IMR-90 (cell line): ENCODE measurements at regions not wholly inside any gene's neighbourhood (a gene's known extent, or its start where the extent isn't known, plus 50 kb on each side); places are given as distances from the start of the nearest gene placed in this dataset.

Experiments used
- ATAC-seq: fragments of 200-7000 bp; cut with Tn5 transposase; 2 replicates; pipeline ENCODE4 v1.9.1; 2020; ENCODE audit warnings: low read depth, mild to moderate bottlenecking, moderate library complexity
- BruUV-seq: library from RNA; stranded (reverse); fragments of 400-500 nt; replicated peaks from 2 replicates; lab custom pipeline; 2021; lab: Mats Ljungman, UMichigan
- CTCF ChIA-PET: fragments of 300-600 bp; formaldehyde crosslinking; extraction: SDS; loops from one replicate; lab custom pipeline; 2021; ENCODE audit warnings: antibody characterized with exemption; lab: Yijun Ruan, JAX
- POLR2A ChIA-PET: fragments of 300-600 bp; sonication (Branson Sonifier 250); formaldehyde crosslinking; loops from one replicate; lab custom pipeline; 2022; ENCODE audit warnings: antibody characterized with exemption; ENCODE audit not compliant: unreplicated experiment; lab: Charles Lee
- DNase-seq: peaks from one replicate; pipeline ENCODE4 v3.0.0; 2013
- H2AFZ ChIP-seq: replicated peaks from 2 replicates; pipeline ENCODE3; 2013; ENCODE audit warnings: low read length, mild to moderate bottlenecking; ENCODE audit not compliant: poor library complexity
- H2AK5ac ChIP-seq: 2 replicates; pipeline ENCODE4 v1.6.1; 2013; ENCODE audit warnings: low read depth, low read length, inconsistent platforms
- H2AK9ac ChIP-seq: replicated peaks from 2 replicates; pipeline ENCODE3; 2013; ENCODE audit warnings: mild to moderate bottlenecking, low read depth, low read length, moderate library complexity; ENCODE audit not compliant: poor library complexity
- H2BK120ac ChIP-seq: 2 replicates; pipeline ENCODE4 v1.6.1; 2013; ENCODE audit warnings: low read depth, low read length, inconsistent platforms
- H2BK15ac ChIP-seq: 3 replicates; pipeline ENCODE4 v1.6.1; 2013; ENCODE audit warnings: low read depth, low read length, inconsistent platforms
- H2BK20ac ChIP-seq: 2 replicates; pipeline ENCODE4 v1.6.1; 2013; ENCODE audit warnings: low read depth, mild to moderate bottlenecking, inconsistent platforms, low read length, moderate library complexity
- H2BK5ac ChIP-seq: 2 replicates; pipeline ENCODE4 v1.6.1; 2013; ENCODE audit warnings: mild to moderate bottlenecking, low read depth, low read length, inconsistent platforms; ENCODE audit not compliant: poor library complexity, severe bottlenecking
- H3K14ac ChIP-seq: replicated peaks from 2 replicates; pipeline ENCODE4 v1.6.1; 2013; ENCODE audit warnings: low read depth, low read length, inconsistent platforms
- H3K18ac ChIP-seq: 2 replicates; pipeline ENCODE4 v1.6.1; 2013; ENCODE audit warnings: low read depth, low read length, control low read depth
- H3K23ac ChIP-seq: 2 replicates; pipeline ENCODE4 v1.6.1; 2013; ENCODE audit warnings: low read depth, low read length, inconsistent platforms
- H3K27ac ChIP-seq: 2 replicates; pipeline ENCODE4 v1.5.1; 2013; ENCODE audit warnings: mild to moderate bottlenecking, control low read depth, low read length; ENCODE audit not compliant: insufficient read depth
- H3K27me3 ChIP-seq: 2 replicates; pipeline ENCODE4 v1.6.1; 2013; ENCODE audit warnings: low read length; ENCODE audit not compliant: control insufficient read depth, insufficient read depth
- H3K36me3 ChIP-seq: 2 replicates; pipeline ENCODE4 v1.6.1; 2013; ENCODE audit warnings: low read length, mixed read lengths; ENCODE audit not compliant: control insufficient read depth, insufficient read depth
- H3K4ac ChIP-seq: 2 replicates; pipeline ENCODE4 v1.6.1; 2013; ENCODE audit warnings: low read depth, low read length, inconsistent platforms
- H3K4me1 ChIP-seq: 2 replicates; pipeline ENCODE4 v1.6.1; 2013; ENCODE audit warnings: low read length, mixed read lengths; ENCODE audit not compliant: control insufficient read depth, insufficient read depth
- H3K4me2 ChIP-seq: 2 replicates; pipeline ENCODE4 v1.6.1; 2013; ENCODE audit warnings: low read depth, mild to moderate bottlenecking, control low read depth, low read length, moderate library complexity
- H3K4me3 ChIP-seq: 2 replicates; pipeline ENCODE4 v1.5.1; 2013; ENCODE audit warnings: low read depth, mild to moderate bottlenecking, control low read depth, low read length, moderate library complexity; ENCODE audit not compliant: insufficient read depth
- H3K56ac ChIP-seq: 2 replicates; pipeline ENCODE4 v1.6.1; 2013; ENCODE audit warnings: low read length, inconsistent platforms; ENCODE audit not compliant: insufficient read depth; ENCODE audit errors: extremely low read depth
- H3K79me1 ChIP-seq, 2 experiments: 2 replicates each; pipeline ENCODE4 v1.6.1; 2013; ENCODE audit warnings: low read length in 2 of 2, inconsistent platforms in 1 of 2, low read depth in 1 of 2
- H3K9ac ChIP-seq: 2 replicates; pipeline ENCODE4 v1.6.1; 2013; ENCODE audit warnings: low read depth, low read length, control low read depth
- H3K9me1 ChIP-seq: 2 replicates; pipeline ENCODE4 v1.6.1; 2013; ENCODE audit warnings: low read length, inconsistent platforms; ENCODE audit not compliant: insufficient read depth
- H3K9me3 ChIP-seq: 2 replicates; pipeline ENCODE4 v1.6.1; 2013; ENCODE audit warnings: low read length; ENCODE audit not compliant: control insufficient read depth, insufficient read depth
- H4K20me1 ChIP-seq: 2 replicates; pipeline ENCODE4 v1.6.1; 2013; ENCODE audit warnings: low read length, inconsistent platforms; ENCODE audit not compliant: insufficient read depth
- H4K5ac ChIP-seq: 2 replicates; pipeline ENCODE4 v1.6.1; 2013; ENCODE audit warnings: mild to moderate bottlenecking, low read depth, low read length, control low read depth
- H4K8ac ChIP-seq, 2 experiments: 2 replicates each; pipeline ENCODE4 v1.6.1; 2013; ENCODE audit warnings: low read depth in 2 of 2, low read length in 2 of 2, control low read depth in 1 of 2, inconsistent platforms in 1 of 2
- H4K91ac ChIP-seq: 2 replicates; pipeline ENCODE4 v1.6.1; 2013; ENCODE audit warnings: low read depth, low read length, inconsistent platforms; ENCODE audit not compliant: insufficient read depth
- BHLHE40 ChIP-seq: fragments of 150-350 bp; IDR thresholded peaks from 2 replicates; pipeline ENCODE4 v1.6.1; 2016; ENCODE audit warnings: mild to moderate bottlenecking, low read depth, low read length
- CEBPB ChIP-seq: IDR thresholded peaks from 2 replicates; pipeline ENCODE4 v1.6.1; 2012; ENCODE audit warnings: low read depth, low read length, improper control_type of control experiment
- ELK1 ChIP-seq: fragments of 150-350 bp; IDR thresholded peaks from 2 replicates; pipeline ENCODE4 v1.6.1; 2016; ENCODE audit warnings: low read depth, mild to moderate bottlenecking, low read length, moderate library complexity, borderline replicate concordance
- MAZ ChIP-seq: IDR thresholded peaks from 2 replicates; pipeline ENCODE4 v1.6.1; 2012; ENCODE audit warnings: low read depth, mild to moderate bottlenecking, low read length, improper control_type of control experiment, moderate library complexity, borderline replicate concordance
- NFE2L2 ChIP-seq: fragments of 150-350 bp; IDR thresholded peaks from 2 replicates; pipeline ENCODE4 v1.6.1; 2016; ENCODE audit warnings: low read depth, mild to moderate bottlenecking, low read length
- POLR2A ChIP-seq: IDR thresholded peaks from 2 replicates; pipeline ENCODE4 v1.6.1; 2012; ENCODE audit warnings: mild to moderate bottlenecking, low read depth, low read length
- SMC3 ChIP-seq: fragments of 150-350 bp; IDR thresholded peaks from 2 replicates; pipeline ENCODE4 v1.6.1; 2016; ENCODE audit warnings: low read depth, mild to moderate bottlenecking, antibody characterized with exemption, low read length, moderate library complexity
- dilution Hi-C: fragments of 300-500 bp; cut with HindIII; formaldehyde crosslinking; loops from one replicate; pipeline ENCODE4 v1.14.3; 2018; ENCODE audit warnings: low sequenced_read_pairs; ENCODE audit not compliant: unreplicated experiment
- in situ Hi-C: fragments of 300-500 bp; cut with MboI; formaldehyde crosslinking; loops from 3 replicates; pipeline ENCODE4 v1.14.3; 2019; ENCODE audit warnings: low sequenced_read_pairs, inconsistent platforms, mixed read lengths
- intact Hi-C: fragments of 100-400 bp; cut with micrococcal nuclease; formaldehyde crosslinking; loops from 2 replicates; pipeline ENCODE4 v1.10.0; 2022

GRCh38 chr12:31853520-31853919 lies 105.7 kb upstream of the RESF1 start:
- no peak overlapping the region for H4K8ac ChIP-seq
- ChIA-PET CTCF (no interaction called here), POLR2A (no interaction called here)
- H2AK9ac ChIP-seq, result no peak overlapping the region
- H3K9me1 ChIP-seq, result no peaks in the 10 kb centered on the region
- no peak overlapping the region for H2BK120ac ChIP-seq
- no peak for DNase-seq
- H3K4me3 ChIP-seq, result no peak overlapping the region
- in situ Hi-C loops (no loop called here), intact Hi-C loops (no loop called here), dilution Hi-C loops (no loop called here)
- H3K4ac ChIP-seq, result no peak overlapping the region
- H3K36me3 ChIP-seq, result no peaks in the 10 kb centered on the region
- H3K18ac ChIP-seq, result no peak overlapping the region
- no peak overlapping the region for H4K91ac ChIP-seq
- no peak overlapping the region for H3K9ac ChIP-seq
- H4K5ac ChIP-seq, result no peak overlapping the region
- H3K14ac ChIP-seq, result no peak overlapping the region
- BruUV-seq, result no TSS peak
- H3K27me3 ChIP-seq, result no peaks in the 10 kb centered on the region
- H3K23ac ChIP-seq, result no peak overlapping the region
- H4K20me1 ChIP-seq, result no peaks in the 10 kb centered on the region
- no peak overlapping the region for H2AFZ ChIP-seq
- ATAC-seq, result no peak
- H2BK5ac ChIP-seq, result no peak overlapping the region
- no peak overlapping the region for H3K56ac ChIP-seq
- H3K4me2 ChIP-seq, result no peak overlapping the region
- H3K4me1 ChIP-seq, result no peaks in the 10 kb centered on the region
- no peaks in the 10 kb centered on the region for H3K79me1 ChIP-seq
- no peak overlapping the region for H2AK5ac ChIP-seq
- peaks cover 4% of the 10 kb centered on the region for H3K9me3 ChIP-seq
- H2BK20ac ChIP-seq, result no peak overlapping the region
- H2BK15ac ChIP-seq, result no peak overlapping the region
- no peak overlapping the region for H3K27ac ChIP-seq
- no peak for TF ChIP-seq MAZ
- TF ChIP-seq POLR2A, result no peak
- TF ChIP-seq SMC3, result no peak
- no peak for TF ChIP-seq NFE2L2
- TF ChIP-seq CEBPB, result no peak
- no peak for TF ChIP-seq BHLHE40
- TF ChIP-seq ELK1, result no peak
